BJ (cell line): ENCODE measurements at regions not wholly inside any gene's neighbourhood (a gene's known extent, or its start where the extent isn't known, plus 50 kb on each side); places are given as distances from the start of the nearest gene placed in this dataset.

Experiments
- CTCF ChIA-PET: fragments of 350-600 bp; formaldehyde crosslinking; extraction: SDS; loops from one replicate; lab custom pipeline; 2021; ENCODE audit warnings: antibody characterized with exemption, inconsistent platforms; lab: Yijun Ruan, JAX
- POLR2A ChIA-PET: fragments of 300-600 bp; sonication (Branson Sonifier 250); formaldehyde crosslinking; extraction: SDS; loops from one replicate; lab custom pipeline; 2021; ENCODE audit warnings: antibody characterized with exemption; lab: Charles Lee
- DNase-seq: peaks from one replicate; pipeline ENCODE4 v3.0.0-alpha.2; 2011; ENCODE audit warnings: low read depth
- H3K27me3 ChIP-seq: 2 replicates; pipeline ENCODE4 v1.6.0; 2011; ENCODE audit warnings: low read length; ENCODE audit not compliant: control insufficient read depth, insufficient read depth
- H3K36me3 ChIP-seq: 2 replicates; pipeline ENCODE4 v1.5.1; 2011; ENCODE audit warnings: low read length; ENCODE audit not compliant: control insufficient read depth, insufficient read depth
- H3K4me3 ChIP-seq: 2 replicates; pipeline ENCODE4 v1.5.1; 2011; ENCODE audit warnings: low read depth, mild to moderate bottlenecking, control low read depth, low read length
- TF ChIP-seq, protein P1 (sequence below): IDR thresholded peaks from 2 replicates; pipeline ENCODE4 v1.5.1; 2011; ENCODE audit warnings: low read depth, mild to moderate bottlenecking, control low read depth, inconsistent platforms, low read length, moderate library complexity; ENCODE audit not compliant: insufficient read depth

DNA sequence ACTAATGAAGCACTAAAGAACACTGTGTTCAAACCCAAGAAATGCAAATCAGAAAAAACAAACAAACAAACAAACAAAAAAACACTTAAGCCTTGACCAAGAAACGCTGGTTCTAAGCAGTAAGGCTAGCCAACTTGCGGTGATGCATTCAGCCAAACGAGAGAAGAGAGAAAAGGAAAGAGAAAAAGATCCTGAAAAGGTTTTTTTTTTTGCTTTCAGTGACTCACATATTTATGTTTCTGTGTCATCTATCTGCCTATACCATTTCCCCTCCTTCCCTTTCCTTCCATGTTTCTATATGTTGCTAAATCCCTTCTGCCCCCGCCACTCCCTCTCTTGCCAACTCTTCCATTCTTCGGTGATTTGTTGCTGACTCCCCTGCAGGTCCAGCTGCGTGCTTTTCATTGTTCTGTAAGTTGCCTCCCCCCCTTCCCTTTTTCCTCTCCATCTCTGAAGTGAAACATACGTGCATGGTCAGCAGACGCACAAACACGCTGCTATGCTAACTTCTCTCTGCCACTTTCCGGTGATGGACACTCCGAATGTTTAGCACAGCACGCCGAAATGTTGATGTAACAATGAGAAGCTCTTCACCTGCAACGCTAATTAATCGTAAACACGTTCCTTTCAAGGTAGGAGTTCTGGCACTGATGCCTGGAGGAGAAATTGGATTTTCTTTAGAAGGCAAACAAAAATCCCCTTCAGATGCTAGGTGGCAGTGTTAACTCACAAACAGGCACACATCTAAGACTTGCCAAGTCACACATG is 154.4 kb downstream of the TUSC7 start:
- H3K36me3 ChIP-seq: no peaks in the 10 kb centered on the region
- POLR2A ChIA-PET: no interaction called here
- DNase-seq: no peak
- TF ChIP-seq, protein P1, sequence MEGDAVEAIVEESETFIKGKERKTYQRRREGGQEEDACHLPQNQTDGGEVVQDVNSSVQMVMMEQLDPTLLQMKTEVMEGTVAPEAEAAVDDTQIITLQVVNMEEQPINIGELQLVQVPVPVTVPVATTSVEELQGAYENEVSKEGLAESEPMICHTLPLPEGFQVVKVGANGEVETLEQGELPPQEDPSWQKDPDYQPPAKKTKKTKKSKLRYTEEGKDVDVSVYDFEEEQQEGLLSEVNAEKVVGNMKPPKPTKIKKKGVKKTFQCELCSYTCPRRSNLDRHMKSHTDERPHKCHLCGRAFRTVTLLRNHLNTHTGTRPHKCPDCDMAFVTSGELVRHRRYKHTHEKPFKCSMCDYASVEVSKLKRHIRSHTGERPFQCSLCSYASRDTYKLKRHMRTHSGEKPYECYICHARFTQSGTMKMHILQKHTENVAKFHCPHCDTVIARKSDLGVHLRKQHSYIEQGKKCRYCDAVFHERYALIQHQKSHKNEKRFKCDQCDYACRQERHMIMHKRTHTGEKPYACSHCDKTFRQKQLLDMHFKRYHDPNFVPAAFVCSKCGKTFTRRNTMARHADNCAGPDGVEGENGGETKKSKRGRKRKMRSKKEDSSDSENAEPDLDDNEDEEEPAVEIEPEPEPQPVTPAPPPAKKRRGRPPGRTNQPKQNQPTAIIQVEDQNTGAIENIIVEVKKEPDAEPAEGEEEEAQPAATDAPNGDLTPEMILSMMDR: peak; percentile 40
- no peak overlapping the region for H3K4me3 ChIP-seq
- H3K27me3 ChIP-seq: no peaks in the 10 kb centered on the region
- CTCF ChIA-PET: interaction anchor here (0.7 kb wide), 1 partner anchor 9 kb away, joined by 3 read pairs; no protein-coding TSS in a partner anchor

DNA sequence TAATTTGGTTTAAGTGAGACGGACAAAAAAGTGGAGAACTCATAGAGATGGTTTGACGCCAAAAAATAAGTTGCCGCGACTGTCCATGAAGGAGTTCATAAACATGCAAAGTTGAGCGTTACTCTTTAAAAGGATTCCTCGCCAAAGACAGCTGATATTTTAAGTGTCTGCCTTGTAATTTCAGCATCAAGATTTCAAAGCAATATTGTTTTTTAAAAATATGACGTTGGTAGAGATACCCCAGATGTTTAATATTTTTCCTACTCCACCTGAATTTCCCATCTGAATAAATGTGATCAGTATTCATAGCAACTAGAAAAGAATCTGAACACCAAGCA is 155.0 kb downstream of the TUSC7 start:
- DNase-seq: no peak
- ChIA-PET CTCF (no interaction called here), POLR2A (no interaction called here)

DNA sequence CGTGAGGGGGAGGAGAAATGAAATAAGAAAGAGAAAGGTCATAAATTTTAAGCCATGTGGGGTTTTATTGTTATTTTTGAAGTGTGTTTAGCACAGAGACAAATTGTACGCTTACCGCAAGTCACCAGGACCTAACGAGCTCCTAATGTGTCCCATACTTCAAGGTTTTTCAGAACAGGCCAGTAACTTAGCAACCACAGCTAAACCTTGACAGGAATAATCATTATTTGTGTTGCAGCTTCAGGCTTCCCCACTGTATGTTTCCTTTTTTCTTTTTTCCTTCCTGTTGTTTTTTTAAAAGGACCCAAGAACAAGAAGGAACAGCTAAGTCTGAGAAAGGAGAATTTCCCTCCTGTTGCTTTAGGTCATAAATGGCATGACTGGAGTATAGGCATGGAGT is 160.8 kb downstream of the TUSC7 start:
- ChIA-PET POLR2A (no interaction called here), CTCF (no interaction called here)
- no peaks in the 10 kb centered on the region for H3K36me3 ChIP-seq
- no peak for DNase-seq
- H3K27me3 ChIP-seq: no peaks in the 10 kb centered on the region
- TF ChIP-seq, protein P1: no peak
- no peak overlapping the region for H3K4me3 ChIP-seq

More for the DNA sequence above, 155.0 kb downstream of the TUSC7 start:
- TF ChIP-seq, protein P1: no peak
- Histone ChIP-seq H3K27me3 (no peaks in the 10 kb centered on the region), H3K4me3 (no peak overlapping the region), H3K36me3 (no peaks in the 10 kb centered on the region)

DNA sequence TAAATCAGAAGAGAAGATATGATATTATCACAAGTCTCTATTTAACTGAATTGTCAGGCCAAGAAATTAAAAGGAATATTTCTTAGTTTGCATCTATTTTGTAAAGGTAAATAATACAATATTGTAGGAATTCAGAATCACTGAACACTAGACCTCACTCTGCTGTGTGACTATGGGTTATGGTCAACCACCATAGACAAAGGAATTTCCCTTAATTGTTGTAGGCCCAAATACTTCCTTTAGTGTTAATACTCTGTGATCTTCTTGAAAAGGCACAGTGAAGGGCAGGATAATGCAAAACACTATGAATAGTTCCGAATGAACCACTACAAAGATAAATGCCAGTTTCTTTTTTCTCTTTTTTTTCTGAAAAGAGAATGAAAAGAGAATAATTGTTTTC is 162.3 kb downstream of the TUSC7 start:
- H3K36me3 ChIP-seq: no peaks in the 10 kb centered on the region
- TF ChIP-seq, protein P1: no peak
- POLR2A ChIA-PET: no interaction called here
- no peaks in the 10 kb centered on the region for H3K27me3 ChIP-seq
- no peak overlapping the region for H3K4me3 ChIP-seq
- no peak for DNase-seq
- CTCF ChIA-PET: interaction anchor here (0.6 kb wide), 1 partner anchor 1175 kb away, joined by 3 read pairs; no protein-coding TSS in a partner anchor

DNA sequence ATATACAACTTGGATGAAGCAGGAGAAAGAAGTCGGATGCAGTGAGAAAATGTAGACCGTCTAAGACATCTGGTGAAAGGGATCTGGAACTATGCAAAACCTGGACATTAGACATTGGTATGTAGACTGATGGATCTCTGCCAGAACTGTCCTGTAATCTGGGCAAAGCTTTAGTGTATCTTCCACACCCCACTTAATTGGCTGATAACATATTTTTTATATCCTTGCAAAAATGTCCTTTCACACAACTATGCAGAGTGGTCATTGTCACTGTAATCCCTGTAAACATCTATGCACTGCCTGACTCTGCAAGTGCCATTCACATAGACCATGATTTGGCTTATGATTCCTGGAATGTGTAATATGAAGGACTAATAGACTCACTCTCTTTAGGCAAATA is 163.1 kb downstream of the TUSC7 start:
- DNase-seq: no peak
- TF ChIP-seq, protein P1: no peak
- H3K36me3 ChIP-seq: no peaks in the 10 kb centered on the region
- H3K27me3 ChIP-seq: no peaks in the 10 kb centered on the region
- POLR2A ChIA-PET: no interaction called here
- H3K4me3 ChIP-seq: no peak overlapping the region
- CTCF ChIA-PET: no interaction called here
